H1 (cell line): ENCODE measurements at regions not wholly inside any gene's neighbourhood (a gene's known extent, or its start where the extent isn't known, plus 50 kb on each side); places are given as distances from the start of the nearest gene placed in this dataset.

Experiments used
- CTCF ChIA-PET: fragments of 300-600 bp; sonication (Branson Sonifier 250); formaldehyde crosslinking; loops from one replicate; lab custom pipeline; 2021; ENCODE audit not compliant: partially characterized antibody; lab: Charles Lee
- POLR2A ChIA-PET: fragments of 300-600 bp; sonication (Branson Sonifier 250); formaldehyde crosslinking; loops from one replicate; lab custom pipeline; 2021; ENCODE audit warnings: inconsistent platforms; ENCODE audit not compliant: partially characterized antibody; lab: Charles Lee
- DNase-seq, 2 experiments: peaks; one replicate each; pipeline versions ENCODE4 v3.0.0 to v3.0.0-alpha.2; 2010 to 2022; ENCODE audit warnings: low spot score in 2 of 2, low read depth in 1 of 2, mixed read lengths in 1 of 2
- FAIRE-seq: peaks from 2 replicates; lab custom pipeline; 2011; peaks lifted over from hg19 to GRCh38; lab: Jason Lieb, UNC
- H2AFZ ChIP-seq: 2 replicates; pipeline ENCODE4 v1.8.1; 2012; ENCODE audit warnings: low read length, inconsistent platforms
- H2AK5ac ChIP-seq: 2 replicates; pipeline ENCODE4 v1.6.1; 2013; ENCODE audit warnings: low read depth, low read length
- H2BK120ac ChIP-seq: replicated peaks from 2 replicates; pipeline ENCODE3; 2013; ENCODE audit warnings: low read depth, low read length, inconsistent platforms
- H2BK12ac ChIP-seq: 2 replicates; pipeline ENCODE4 v1.6.1; 2013; ENCODE audit warnings: low read depth, low read length
- H2BK15ac ChIP-seq: 2 replicates; pipeline ENCODE4 v1.6.1; 2013; ENCODE audit warnings: low read length
- H2BK20ac ChIP-seq: 2 replicates; pipeline ENCODE4 v1.6.1; 2013; ENCODE audit warnings: low read length
- H2BK5ac ChIP-seq: 2 replicates; pipeline ENCODE4 v1.6.1; 2013; ENCODE audit warnings: low read depth, low read length
- H3K14ac ChIP-seq: 2 replicates; pipeline ENCODE4 v1.6.1; 2013; ENCODE audit warnings: inconsistent platforms; ENCODE audit not compliant: insufficient read length
- H3K18ac ChIP-seq: 2 replicates; pipeline ENCODE4 v1.6.1; 2013; ENCODE audit warnings: low read length; ENCODE audit errors: extremely low read depth
- H3K23ac ChIP-seq: 2 replicates; pipeline ENCODE4 v1.6.1; 2013; ENCODE audit warnings: inconsistent platforms; ENCODE audit not compliant: insufficient read length
- H3K23me2 ChIP-seq: 2 replicates; pipeline ENCODE4 v1.6.1; 2013; ENCODE audit warnings: low read depth, low read length
- H3K27ac ChIP-seq: 2 replicates; pipeline ENCODE4 v1.6.1; 2011; ENCODE audit warnings: low read depth, low read length, inconsistent platforms
- H3K27me3 ChIP-seq, 4 experiments: replicated peaks in 1 of 4; 1 replicate in 1 of 4; 2 replicates in 3 of 4; pipeline versions ENCODE4 v1.6.1 to v1.8.1; 2011 to 2013; ENCODE audit warnings: low read length in 3 of 4, mild to moderate bottlenecking in 3 of 4, inconsistent platforms in 2 of 4, mixed read lengths in 2 of 4, moderate library complexity in 1 of 4; ENCODE audit not compliant: control insufficient read depth in 3 of 4, insufficient read depth in 3 of 4; ENCODE audit errors: extremely low read depth in 1 of 4
- H3K36me3 ChIP-seq, 4 experiments: 2 replicates each; pipeline versions ENCODE4 v1.6.1 to v1.8.1; 2011 to 2013; ENCODE audit warnings: mild to moderate bottlenecking in 4 of 4, low read length in 3 of 4, moderate library complexity in 2 of 4, control low read depth in 1 of 4, inconsistent platforms in 1 of 4; ENCODE audit not compliant: insufficient read depth in 4 of 4, control insufficient read depth in 2 of 4
- H3K4ac ChIP-seq: replicated peaks from 2 replicates; pipeline ENCODE3; 2013; ENCODE audit warnings: low read length, low read depth, mixed read lengths, inconsistent platforms; ENCODE audit not compliant: insufficient read length
- H3K4me1 ChIP-seq, 4 experiments: replicated peaks in 1 of 4; 1 replicate in 1 of 4; 2 replicates in 3 of 4; pipeline versions ENCODE4 v1.6.1 to v1.8.1; 2011 to 2013; ENCODE audit warnings: low read length in 3 of 4, inconsistent platforms in 2 of 4, mixed read lengths in 1 of 4; ENCODE audit not compliant: insufficient read depth in 4 of 4, control insufficient read depth in 3 of 4
- H3K4me2 ChIP-seq, 2 experiments: 2 replicates each; pipeline versions ENCODE4 v1.6.1 to v1.8.1; 2011 to 2013; ENCODE audit warnings: low read depth in 2 of 2, low read length in 2 of 2, control low read depth in 1 of 2, inconsistent platforms in 1 of 2, mild to moderate bottlenecking in 1 of 2; ENCODE audit not compliant: insufficient read depth in 1 of 2
- H3K4me3 ChIP-seq, 4 experiments: fragments of 200-600, 300-600 bp in 1 of 4; sonication (generic), shearing (Covaris generic), sonication (Bioruptor Twin) in 1 of 4; 2 replicates each; pipeline versions ENCODE4 v1.5.1 to v1.8.1; 2011 to 2016; ENCODE audit warnings: low read length in 4 of 4, low read depth in 3 of 4, control low read depth in 2 of 4, inconsistent platforms in 2 of 4, mild to moderate bottlenecking in 2 of 4, mixed read lengths in 1 of 4, moderate library complexity in 1 of 4; ENCODE audit not compliant: insufficient read depth in 2 of 4; ENCODE audit errors: extremely low read depth in 1 of 4
- H3K56ac ChIP-seq: replicated peaks from 2 replicates; pipeline ENCODE3; 2013; ENCODE audit warnings: low read depth, mild to moderate bottlenecking, mixed read lengths, low read length, inconsistent platforms; ENCODE audit not compliant: insufficient read length
- H3K79me1 ChIP-seq: 2 replicates; pipeline ENCODE4 v1.6.1; 2013; ENCODE audit warnings: low read depth, low read length, control low read depth
- H3K79me2 ChIP-seq, 2 experiments: 2 replicates each; pipeline versions ENCODE4 v1.6.1 to v1.8.1; 2012 to 2013; ENCODE audit warnings: low read length in 2 of 2, mild to moderate bottlenecking in 2 of 2, inconsistent platforms in 1 of 2; ENCODE audit not compliant: insufficient read depth in 2 of 2, control insufficient read depth in 1 of 2
- H3K9ac ChIP-seq, 4 experiments: replicated peaks in 1 of 4; 1 replicate in 1 of 4; 2 replicates in 3 of 4; pipeline versions ENCODE4 v1.6.1 to v1.8.1; 2011 to 2013; ENCODE audit warnings: low read depth in 3 of 4, low read length in 3 of 4, control low read depth in 2 of 4, mild to moderate bottlenecking in 2 of 4, moderate library complexity in 2 of 4, inconsistent platforms in 1 of 4; ENCODE audit errors: extremely low read depth in 1 of 4
- H3K9me3 ChIP-seq, 2 experiments: 2 replicates each; pipeline versions ENCODE4 v1.6.1 to v1.8.1; 2012 to 2013; ENCODE audit warnings: mild to moderate bottlenecking in 2 of 2, moderate library complexity in 2 of 2, control low read depth in 1 of 2, inconsistent platforms in 1 of 2, low read depth in 1 of 2, low read length in 1 of 2, mixed read lengths in 1 of 2; ENCODE audit not compliant: insufficient read depth in 2 of 2
- H4K20me1 ChIP-seq, 2 experiments: replicated peaks in 1 of 2; 2 replicates each; pipeline versions ENCODE3 to v1.8.1; 2011 to 2013; ENCODE audit warnings: inconsistent platforms in 2 of 2, low read length in 2 of 2, mild to moderate bottlenecking in 1 of 2; ENCODE audit not compliant: insufficient read depth in 2 of 2, control insufficient read depth in 1 of 2
- H4K5ac ChIP-seq: 2 replicates; pipeline ENCODE4 v1.6.1; 2013; ENCODE audit warnings: low read length, low read depth, mixed read lengths, inconsistent platforms; ENCODE audit not compliant: insufficient read length
- H4K8ac ChIP-seq: 2 replicates; pipeline ENCODE4 v1.8.0; 2013; ENCODE audit warnings: mild to moderate bottlenecking, moderate library complexity, low read length, inconsistent platforms; ENCODE audit not compliant: insufficient read depth; ENCODE audit errors: extremely low read depth
- H4K91ac ChIP-seq: replicated peaks from 2 replicates; pipeline ENCODE3; 2013; ENCODE audit warnings: low read length, mixed read lengths, inconsistent platforms; ENCODE audit not compliant: insufficient read length
- RAD21 ChIP-seq, 2 experiments: IDR thresholded peaks in 1 of 2; conservative IDR thresholded peaks in 1 of 2; 2 replicates each; pipeline ENCODE4 v1.6.1; 2011; ENCODE audit warnings: low read depth in 2 of 2, low read length in 2 of 2, improper control_type of control experiment in 1 of 2, inconsistent platforms in 1 of 2, mild to moderate bottlenecking in 1 of 2, moderate library complexity in 1 of 2
- TAF7 ChIP-seq: optimal IDR thresholded peaks from 2 replicates; pipeline ENCODE3; 2011; ENCODE audit warnings: low read depth, mild to moderate bottlenecking, inconsistent platforms, low read length, moderate library complexity, borderline replicate concordance
- TBP ChIP-seq: IDR thresholded peaks from 2 replicates; pipeline ENCODE4 v1.6.1; 2011; ENCODE audit warnings: low read depth, low read length, improper control_type of control experiment
- WGBS, 2 experiments: shearing (Covaris generic) in 1 of 2; methylation state at CpG; one replicate each; pipeline versions ENCODE4 v1.1.6 to v1.1.7; 2013 to 2015; ENCODE audit warnings: low lambda C conversion rate in 2 of 2, mixed read lengths in 2 of 2, inconsistent platforms in 1 of 2, low coverage in 1 of 2, missing lambda C conversion rate in 1 of 2; ENCODE audit not compliant: insufficient replicate concordance in 2 of 2, insufficient coverage in 1 of 2, insufficient read length in 1 of 2; ENCODE audit errors: extremely low coverage in 1 of 2, missing lambda C conversion rate in 1 of 2; 5-methylcytosine and 5-hydroxymethylcytosine counted together

DNA sequence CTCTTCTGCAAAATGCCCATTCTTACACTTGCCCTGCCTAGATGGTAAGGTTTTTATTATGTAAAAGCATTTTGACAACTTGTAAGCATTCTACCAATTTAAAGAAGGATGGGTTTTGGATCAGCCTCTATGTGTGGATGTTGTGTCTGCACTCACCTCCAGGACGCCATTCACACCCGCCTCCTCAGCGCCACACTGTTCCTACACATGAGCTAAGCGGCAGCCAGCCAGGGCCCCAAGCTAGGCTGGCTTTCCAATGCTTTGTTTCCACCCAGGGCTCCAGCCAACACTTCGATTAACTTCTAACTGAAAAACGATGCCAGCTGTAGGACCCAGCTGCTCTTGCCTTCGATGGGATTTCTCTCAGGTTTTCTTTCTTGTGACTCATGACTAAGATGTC, 73.3 kb upstream of the FZD7 start:
- H3K23me2 ChIP-seq, result no peaks in the 10 kb centered on the region
- no peaks in the 10 kb centered on the region for H3K27me3 ChIP-seq
- H3K56ac ChIP-seq, result no peak overlapping the region
- POLR2A ChIA-PET, result interaction anchor here (0.6 to 5.0 kb wide), 5 partner anchors 10 to 31 kb away, joined by 3 to 45 read pairs (median 3); no protein-coding TSS in a partner anchor
- H2BK12ac ChIP-seq, result no peak overlapping the region
- H3K27ac ChIP-seq, result no peak overlapping the region
- H3K9ac ChIP-seq, result no peak overlapping the region
- H4K91ac ChIP-seq, result no peak overlapping the region
- no peak overlapping the region for H3K4me3 ChIP-seq
- H4K8ac ChIP-seq, result no peak overlapping the region
- H3K79me1 ChIP-seq, result peaks cover 2% of the 10 kb centered on the region
- peak overlapping the region; percentile 9; the same call in 1 of the 2 replicates for H2BK20ac ChIP-seq
- TF ChIP-seq TBP, result no peak
- TF ChIP-seq TAF7, result no peak
- TF ChIP-seq RAD21 (IDR thresholded peaks at IDR 0.05 in 1 of 2, conservative IDR thresholded peaks at IDR 0.05 in 1 of 2; ENCODE audit: low read depth in 2 of 2, low read length in 2 of 2), result peak in 1 of 2 experiments; percentile 13; a peak in 1 of 4 replicates
- H3K79me2 ChIP-seq, result no peaks in the 10 kb centered on the region
- H2AK5ac ChIP-seq, result 0 out of 2 replicates have a peak overlapping the region, but pooled peaks have one; percentile 26
- DNase-seq, result peak in 1 of 2 experiments; percentile 47
- WGBS, 2 experiments, result 87% methylated on average over 7 of the region's 7 CpGs; no CpG with 5 or more reads in 1 of the 2 experiments
- no peak overlapping the region for H2BK5ac ChIP-seq
- H3K14ac ChIP-seq, result no peak overlapping the region
- H2BK120ac ChIP-seq, result no peak overlapping the region
- H3K23ac ChIP-seq, result no peak overlapping the region
- H2AFZ ChIP-seq, result no peak overlapping the region
- H2BK15ac ChIP-seq, result no peak overlapping the region
- H3K4ac ChIP-seq, result no peak overlapping the region
- no peak overlapping the region for H4K5ac ChIP-seq
- FAIRE-seq, result no peak
- peaks cover 0 to 7% (median 2%) of the 10 kb centered on the region in 4 experiments; a peak in 3 of 7 replicates for H3K4me1 ChIP-seq
- no peaks in the 10 kb centered on the region for H3K9me3 ChIP-seq
- CTCF ChIA-PET, result interaction anchor here (0.8 to 3.8 kb wide), 10 partner anchors 8 to 147 kb away, joined by 3 to 16 read pairs (median 4); no protein-coding TSS in a partner anchor
- H3K36me3 ChIP-seq, result peaks cover 0 to 7% (median 1%) of the 10 kb centered on the region in 4 experiments; a peak in 4 of 8 replicates
- no peak overlapping the region for H3K18ac ChIP-seq
- no peak overlapping the region for H3K4me2 ChIP-seq
- peaks cover 0 to 2% of the 10 kb centered on the region in 2 experiments for H4K20me1 ChIP-seq
